ENCODE measurements at regions not wholly inside any gene's neighbourhood (a gene's known extent, or its start where the extent isn't known, plus 50 kb on each side); places are given as distances from the start of the nearest gene placed in this dataset.

DNA sequence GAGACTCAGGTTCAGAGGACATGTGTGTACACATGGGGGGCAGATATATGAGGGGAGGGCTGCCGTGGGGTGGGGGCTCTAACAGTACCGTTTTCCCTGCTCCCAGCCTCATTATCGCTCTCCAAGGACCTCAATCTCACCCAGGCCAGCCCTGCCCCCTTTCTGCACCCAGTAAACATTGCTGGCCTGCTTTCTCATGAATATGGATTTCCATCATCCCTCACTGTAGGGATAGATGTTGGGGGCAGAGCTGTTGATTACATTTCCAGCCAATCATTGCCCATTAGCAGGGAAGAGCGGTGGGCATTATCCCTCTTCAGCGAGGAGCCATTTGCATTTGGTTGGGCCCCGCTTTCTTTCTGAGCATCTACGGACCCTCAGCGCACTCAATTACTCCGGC lies 273.8 kb downstream of the RPS6KC1 start:
- TF ChIP-seq, protein P1, sequence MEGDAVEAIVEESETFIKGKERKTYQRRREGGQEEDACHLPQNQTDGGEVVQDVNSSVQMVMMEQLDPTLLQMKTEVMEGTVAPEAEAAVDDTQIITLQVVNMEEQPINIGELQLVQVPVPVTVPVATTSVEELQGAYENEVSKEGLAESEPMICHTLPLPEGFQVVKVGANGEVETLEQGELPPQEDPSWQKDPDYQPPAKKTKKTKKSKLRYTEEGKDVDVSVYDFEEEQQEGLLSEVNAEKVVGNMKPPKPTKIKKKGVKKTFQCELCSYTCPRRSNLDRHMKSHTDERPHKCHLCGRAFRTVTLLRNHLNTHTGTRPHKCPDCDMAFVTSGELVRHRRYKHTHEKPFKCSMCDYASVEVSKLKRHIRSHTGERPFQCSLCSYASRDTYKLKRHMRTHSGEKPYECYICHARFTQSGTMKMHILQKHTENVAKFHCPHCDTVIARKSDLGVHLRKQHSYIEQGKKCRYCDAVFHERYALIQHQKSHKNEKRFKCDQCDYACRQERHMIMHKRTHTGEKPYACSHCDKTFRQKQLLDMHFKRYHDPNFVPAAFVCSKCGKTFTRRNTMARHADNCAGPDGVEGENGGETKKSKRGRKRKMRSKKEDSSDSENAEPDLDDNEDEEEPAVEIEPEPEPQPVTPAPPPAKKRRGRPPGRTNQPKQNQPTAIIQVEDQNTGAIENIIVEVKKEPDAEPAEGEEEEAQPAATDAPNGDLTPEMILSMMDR (IDR thresholded peaks at IDR 0.05; ENCODE audit: unreplicated experiment), result no peak
- Mint-ChIP-seq H3K4me1 (ENCODE audit: unreplicated experiment) (peaks cover 26% of the 10 kb centered on the region), H3K4me3 (ENCODE audit: unreplicated experiment) (no peak overlapping the region), H3K27ac (ENCODE audit: unreplicated experiment) (no peak overlapping the region), H3K9me3 (ENCODE audit: unreplicated experiment) (no peaks in the 10 kb centered on the region), H3K36me3 (ENCODE audit: low read depth, unreplicated experiment) (no peaks in the 10 kb centered on the region), H3K27me3 (ENCODE audit: unreplicated experiment) (no peaks in the 10 kb centered on the region)
- no peak for DNase-seq (ENCODE audit: low spot score)

DNA sequence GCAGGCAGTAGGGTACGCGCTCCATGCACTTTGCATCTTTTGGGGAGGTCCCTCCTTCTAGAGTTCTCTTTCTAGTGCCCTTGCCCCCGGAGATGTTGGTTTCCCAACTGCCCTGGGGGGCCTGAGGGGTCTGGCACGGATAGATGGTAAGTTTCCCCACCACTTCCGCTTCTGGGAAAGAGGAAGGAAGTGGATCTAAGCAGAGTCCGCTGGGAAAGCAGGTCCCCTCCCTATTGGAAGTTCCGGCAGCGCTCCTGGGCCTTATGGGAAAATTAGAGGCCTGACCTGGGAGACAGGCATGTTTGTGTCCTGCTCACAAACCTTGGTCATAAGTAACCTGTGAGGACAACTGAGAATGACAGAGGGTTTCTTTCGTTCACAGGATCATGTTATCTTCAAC lies 274.4 kb downstream of the RPS6KC1 start:
- H3K36me3 Mint-ChIP-seq (ENCODE audit: low read depth, unreplicated experiment), result no peaks in the 10 kb centered on the region
- H3K4me1 Mint-ChIP-seq (ENCODE audit: unreplicated experiment), result peaks cover 30% of the 10 kb centered on the region
- TF ChIP-seq, protein P1 (IDR thresholded peaks at IDR 0.05; ENCODE audit: unreplicated experiment), result no peak
- no peaks in the 10 kb centered on the region for H3K27me3 Mint-ChIP-seq (ENCODE audit: unreplicated experiment)
- no peak overlapping the region for H3K4me3 Mint-ChIP-seq (ENCODE audit: unreplicated experiment)
- DNase-seq (ENCODE audit: low spot score), result no peak
- no peaks in the 10 kb centered on the region for H3K9me3 Mint-ChIP-seq (ENCODE audit: unreplicated experiment)
- no peak overlapping the region for H3K27ac Mint-ChIP-seq (ENCODE audit: unreplicated experiment)

DNA sequence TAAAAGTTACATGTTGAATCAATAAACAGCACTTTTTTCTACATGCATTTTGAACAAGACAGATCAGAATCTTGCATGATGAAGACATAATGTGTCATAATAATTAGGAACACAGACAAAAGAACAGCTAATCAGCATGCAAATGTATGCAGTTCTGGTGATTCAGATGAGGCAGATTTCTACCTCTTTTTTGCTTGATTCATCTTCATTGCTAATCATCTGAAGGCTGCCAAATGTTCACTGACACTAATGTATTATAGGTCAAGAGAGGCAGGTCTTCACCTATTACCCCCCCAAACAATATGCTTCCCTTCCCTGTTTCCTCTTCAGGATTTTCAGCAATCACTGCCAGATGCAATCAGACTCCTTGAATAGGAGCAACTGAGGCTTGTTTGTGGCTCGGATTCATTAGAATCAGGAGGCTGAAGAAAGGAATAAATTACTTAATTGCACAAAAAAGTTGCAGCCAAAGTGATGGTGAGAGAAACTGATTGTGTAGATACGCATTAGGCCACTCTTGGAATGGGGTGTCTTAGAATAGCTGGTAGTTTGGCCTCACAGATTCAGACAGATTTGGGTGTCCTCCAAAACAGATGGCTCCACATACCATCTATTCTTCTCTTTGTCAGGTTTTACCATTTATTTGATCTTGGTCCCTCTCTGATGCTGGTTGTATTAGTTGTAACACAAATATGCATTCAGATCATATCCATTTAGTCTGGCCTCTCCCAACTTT lies 275.4 kb downstream of the RPS6KC1 start:
- Mint-ChIP-seq H3K36me3 (ENCODE audit: low read depth, unreplicated experiment) (no peaks in the 10 kb centered on the region), H3K4me3 (ENCODE audit: unreplicated experiment) (no peak overlapping the region), H3K4me1 (ENCODE audit: unreplicated experiment) (peaks cover 39% of the 10 kb centered on the region)

DNA sequence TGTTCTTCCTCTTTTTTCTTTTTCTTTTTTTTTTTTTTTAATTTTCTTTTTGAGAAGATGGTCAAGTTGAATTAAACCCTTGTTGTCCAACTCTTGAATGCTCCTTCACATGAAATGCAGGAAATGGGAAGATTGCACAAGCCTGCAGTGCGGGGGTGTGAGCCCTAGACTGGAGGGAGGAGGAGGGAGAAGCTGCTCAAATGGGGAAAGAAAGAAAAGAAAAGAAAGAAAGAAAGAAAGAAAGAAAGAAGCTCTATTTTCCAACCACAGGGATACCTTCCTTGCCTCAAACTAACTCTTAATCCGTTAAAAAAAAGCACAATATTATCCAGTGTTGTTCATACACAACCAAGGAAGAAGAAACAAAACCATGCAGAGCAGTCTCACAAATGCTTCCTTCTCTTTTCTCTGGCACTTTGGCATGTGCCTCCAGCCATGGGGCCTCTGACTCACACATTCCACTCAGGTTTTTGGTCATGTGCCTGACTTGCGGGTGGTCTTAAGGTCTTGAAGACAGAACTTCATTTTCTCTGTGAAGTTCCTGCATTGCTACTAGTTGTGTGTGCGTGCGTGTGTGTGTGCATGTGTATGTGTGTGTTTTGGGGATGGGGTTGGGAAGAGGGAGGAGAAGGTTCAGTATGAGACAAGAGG lies 276.1 kb downstream of the RPS6KC1 start:
- no peaks in the 10 kb centered on the region for H3K27me3 Mint-ChIP-seq (ENCODE audit: unreplicated experiment)
- no peak for DNase-seq (ENCODE audit: low spot score)
- no peak overlapping the region for H3K27ac Mint-ChIP-seq (ENCODE audit: unreplicated experiment)
- TF ChIP-seq, protein P1 (IDR thresholded peaks at IDR 0.05; ENCODE audit: unreplicated experiment), result no peak
- peaks cover 45% of the 10 kb centered on the region for H3K4me1 Mint-ChIP-seq (ENCODE audit: unreplicated experiment)
- no peaks in the 10 kb centered on the region for H3K9me3 Mint-ChIP-seq (ENCODE audit: unreplicated experiment)
- no peak overlapping the region for H3K4me3 Mint-ChIP-seq (ENCODE audit: unreplicated experiment)
- no peaks in the 10 kb centered on the region for H3K36me3 Mint-ChIP-seq (ENCODE audit: low read depth, unreplicated experiment)

More for the DNA sequence above, 275.4 kb downstream of the RPS6KC1 start:
- Mint-ChIP-seq H3K9me3 (ENCODE audit: unreplicated experiment) (no peaks in the 10 kb centered on the region), H3K27ac (ENCODE audit: unreplicated experiment) (no peak overlapping the region), H3K27me3 (ENCODE audit: unreplicated experiment) (no peaks in the 10 kb centered on the region)
- no peak for DNase-seq (ENCODE audit: low spot score)
- TF ChIP-seq, protein P1 (IDR thresholded peaks at IDR 0.05; ENCODE audit: unreplicated experiment), result no peak

DNA sequence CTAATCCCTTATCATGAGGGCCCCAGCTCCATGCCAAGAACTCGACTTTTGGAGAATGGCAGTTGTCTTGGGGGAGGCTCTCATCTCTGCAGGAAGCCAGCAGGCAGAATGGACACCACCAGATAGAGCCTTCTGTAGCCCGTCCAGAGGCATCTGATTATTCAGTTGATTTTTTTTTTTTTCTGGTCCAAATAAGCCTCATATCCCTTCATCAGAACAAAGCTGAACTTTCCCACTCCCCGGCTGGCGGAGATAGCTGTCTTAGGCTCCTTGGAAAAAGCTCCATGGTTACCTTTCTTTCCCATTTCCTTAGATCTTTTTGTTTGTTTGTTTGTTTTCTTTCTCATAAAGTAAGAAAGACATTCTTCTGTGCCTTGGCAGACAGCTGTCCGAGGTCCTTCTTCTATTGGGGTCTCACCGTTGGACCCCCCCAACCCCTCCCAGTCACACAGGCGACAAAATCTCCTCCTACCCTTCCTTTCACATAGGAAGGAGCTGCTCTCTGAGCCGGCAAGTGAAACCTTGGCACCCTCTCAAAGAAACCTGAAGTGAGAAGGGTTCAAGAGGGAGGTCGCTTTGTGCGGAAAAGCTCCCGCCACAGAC lies 278.5 kb downstream of the RPS6KC1 start:
- Mint-ChIP-seq H3K27ac (ENCODE audit: unreplicated experiment) (peak overlapping the region; percentile 39), H3K4me3 (ENCODE audit: unreplicated experiment) (no peak overlapping the region), H3K36me3 (ENCODE audit: low read depth, unreplicated experiment) (no peaks in the 10 kb centered on the region), H3K9me3 (ENCODE audit: unreplicated experiment) (no peaks in the 10 kb centered on the region), H3K4me1 (ENCODE audit: unreplicated experiment) (peaks cover 52% of the 10 kb centered on the region), H3K27me3 (ENCODE audit: unreplicated experiment) (no peaks in the 10 kb centered on the region)
- DNase-seq (ENCODE audit: low spot score), result no peak
- TF ChIP-seq, protein P1 (IDR thresholded peaks at IDR 0.05; ENCODE audit: unreplicated experiment), result no peak

All from endothelial cell (in vitro differentiated cells).